H4 (cell line): ENCODE measurements at regions not wholly inside any gene's neighbourhood (a gene's known extent, or its start where the extent isn't known, plus 50 kb on each side); places are given as distances from the start of the nearest gene placed in this dataset.
A peak's percentile ranks its signal among the peaks of the same experiment; 100 is the strongest.

ENCODE experiments used
- DNase-seq: peaks from one replicate; pipeline ENCODE4 v3.0.0-alpha.2; 2015; ENCODE audit warnings: low spot score

- no peak for DNase-seq
Observed at GRCh38 chr6:170162775-170163404, 128.0 kb downstream of the DLL1 start.

- DNase-seq, result no peak
Observed at GRCh38 chr6:170162011-170162774, 128.7 kb downstream of the DLL1 start.

DNA sequence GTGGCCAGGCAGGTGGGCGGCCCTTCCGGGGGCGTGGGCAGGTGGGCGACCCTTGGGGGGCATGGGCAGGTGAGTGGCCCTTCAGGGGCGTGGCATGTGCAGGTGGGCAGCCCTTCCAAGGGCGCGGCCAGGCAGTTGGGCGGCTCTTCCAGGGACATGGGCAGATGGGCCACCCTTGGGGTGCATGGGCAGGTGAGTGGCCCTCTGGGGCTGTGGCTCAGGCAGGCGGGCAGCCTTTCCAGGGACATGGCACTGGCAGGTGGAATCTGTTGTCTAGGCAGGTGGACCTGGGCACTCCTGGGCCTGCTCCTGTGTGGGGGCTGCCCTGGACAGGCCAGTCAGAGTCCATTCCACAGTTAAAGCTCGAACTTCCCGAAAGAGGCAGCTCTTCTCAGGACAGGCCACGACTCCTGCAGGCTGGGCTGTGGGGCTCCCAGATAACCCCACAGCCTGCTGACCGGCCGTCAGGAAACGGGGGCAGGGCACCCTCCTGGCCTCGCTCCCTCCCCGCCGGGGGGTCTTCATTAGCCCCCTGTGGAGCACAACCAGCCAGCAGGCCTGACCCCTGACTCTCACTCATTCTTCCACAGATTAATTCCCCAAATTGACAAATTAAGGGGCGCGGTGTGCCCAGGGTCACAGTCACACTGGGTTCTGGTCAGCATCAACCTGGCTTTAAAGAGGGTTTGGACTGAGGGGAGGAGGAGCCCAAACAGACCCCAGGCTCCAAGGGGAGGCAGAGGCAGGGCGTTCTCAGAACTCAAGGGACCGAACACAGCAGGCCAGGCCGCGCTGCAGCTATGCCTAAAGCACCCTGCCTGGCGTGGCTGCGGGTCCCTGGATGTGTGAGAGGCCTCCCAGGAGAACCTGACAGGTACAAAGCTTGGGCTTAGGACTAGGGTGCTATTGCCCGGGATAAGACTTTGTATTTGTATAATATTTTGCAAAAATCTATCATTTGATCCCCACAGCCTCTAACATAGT is 130.0 kb downstream of the DLL1 start:
- DNase-seq, result no peak

GRCh38 chr6:170160031-170160627 is 130.7 kb downstream of the DLL1 start:
- no peak for DNase-seq

GRCh38 chr6:170159022-170159965 is 131.6 kb downstream of the DLL1 start:
- DNase-seq, result no peak

GRCh38 chr6:170158296-170159021 is 132.4 kb downstream of the DLL1 start:
- no peak for DNase-seq

GRCh38 chr6:170157567-170158218 is 133.2 kb downstream of the DLL1 start:
- no peak for DNase-seq

GRCh38 chr6:170156448-170157375 is 134.2 kb downstream of the DLL1 start:
- DNase-seq, result no peak

DNA sequence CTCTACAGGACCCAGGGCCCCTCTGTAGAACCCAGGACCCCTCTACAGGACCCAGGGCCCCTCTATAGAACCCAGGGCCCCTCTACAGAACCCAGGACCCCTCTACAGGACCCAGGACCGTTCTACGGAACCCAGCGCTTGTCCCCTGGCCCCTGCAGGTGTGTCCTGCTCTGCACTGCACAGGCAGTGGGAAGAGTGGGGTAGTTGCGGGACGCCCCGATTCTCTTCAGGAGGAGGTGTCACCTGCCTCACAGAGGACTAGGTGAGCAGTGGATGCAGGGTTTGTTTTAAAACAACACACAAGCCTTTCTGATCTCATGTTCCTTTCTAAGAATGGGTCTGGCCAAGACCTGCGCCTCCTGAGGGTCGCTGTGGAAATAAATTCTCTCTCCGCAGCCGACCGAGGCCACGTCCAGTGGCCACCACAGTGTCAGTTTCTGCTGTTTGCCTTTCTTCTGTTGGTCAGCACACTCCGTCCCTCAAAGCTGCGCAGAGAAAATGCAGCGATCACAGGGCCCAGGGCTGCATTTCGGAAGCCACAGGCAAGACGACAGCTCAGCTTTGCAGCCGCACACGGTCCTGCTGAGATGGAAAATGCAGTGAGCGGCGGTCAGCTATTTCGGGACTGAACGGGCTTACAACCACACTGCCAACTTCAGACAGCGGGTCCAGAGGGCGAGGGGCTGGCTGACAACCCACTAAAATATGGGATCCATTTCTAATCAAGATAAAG is 135.2 kb downstream of the DLL1 start:
- DNase-seq, result no peak

- DNase-seq, result no peak
Observed at GRCh38 chr6:170153436-170154319, 137.2 kb downstream of the DLL1 start.

DNA sequence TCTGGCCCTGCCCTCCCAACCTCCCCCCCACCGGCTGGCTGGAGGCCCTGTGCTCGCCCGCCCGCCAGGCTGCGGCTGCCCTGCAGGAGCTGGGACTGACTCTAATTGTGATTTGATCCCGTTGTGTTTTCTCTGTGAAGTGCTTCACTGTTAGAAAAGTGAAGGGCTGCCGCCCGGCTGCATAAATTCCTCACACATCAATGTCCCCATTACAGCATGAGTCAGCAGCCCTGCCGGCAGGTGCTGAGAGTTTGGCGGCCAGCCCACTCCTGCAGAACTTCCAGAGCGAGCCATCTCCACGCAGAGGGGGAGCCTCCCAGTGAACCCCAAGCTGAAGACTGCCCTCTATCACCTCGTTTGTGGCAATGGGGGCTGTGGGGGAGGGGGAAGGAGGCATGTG is 137.9 kb downstream of the DLL1 start:
- peak; percentile 50 for DNase-seq

DNA sequence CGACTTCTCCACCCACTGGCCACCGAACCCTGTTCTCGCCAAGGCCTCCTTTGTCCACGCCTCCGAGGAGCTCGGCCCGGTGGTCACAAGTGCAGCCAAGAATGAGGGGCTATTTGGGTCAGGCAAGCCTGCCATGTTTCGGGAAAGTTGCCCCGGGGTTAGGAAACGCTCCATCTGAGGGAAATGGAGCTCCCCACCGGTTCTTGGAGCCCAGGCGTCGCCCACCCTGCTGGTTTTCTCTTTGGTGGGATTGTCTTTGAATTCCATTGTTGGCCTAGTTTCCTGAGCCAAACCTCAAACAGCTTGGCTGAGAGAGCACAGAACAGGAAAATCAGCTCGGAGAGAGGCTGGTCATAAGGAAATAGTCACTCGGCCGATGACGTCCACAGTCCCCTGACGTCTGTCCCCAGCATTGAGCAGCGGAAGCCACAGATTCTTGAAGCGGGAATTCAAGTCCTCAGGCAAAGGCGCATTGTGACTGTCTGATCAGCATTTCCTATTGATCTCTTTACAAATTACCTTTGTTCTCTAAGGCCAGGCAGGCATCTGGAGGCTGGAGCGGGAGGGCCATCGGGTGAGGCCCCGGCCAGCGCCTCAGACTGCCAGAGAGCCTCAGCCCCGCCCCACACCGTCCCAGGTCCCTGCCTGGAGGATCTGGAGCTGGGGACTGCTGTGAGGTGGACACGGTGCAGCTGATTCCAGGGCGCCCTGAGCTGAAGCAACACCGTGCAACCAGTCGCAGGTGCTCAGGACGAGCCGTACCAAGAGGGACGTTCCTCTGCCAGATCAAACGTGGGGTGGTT is 138.6 kb downstream of the DLL1 start:
- DNase-seq, result no peak

- DNase-seq, result no peak
Observed at GRCh38 chr6:170151804-170152123, 139.1 kb downstream of the DLL1 start.

DNA sequence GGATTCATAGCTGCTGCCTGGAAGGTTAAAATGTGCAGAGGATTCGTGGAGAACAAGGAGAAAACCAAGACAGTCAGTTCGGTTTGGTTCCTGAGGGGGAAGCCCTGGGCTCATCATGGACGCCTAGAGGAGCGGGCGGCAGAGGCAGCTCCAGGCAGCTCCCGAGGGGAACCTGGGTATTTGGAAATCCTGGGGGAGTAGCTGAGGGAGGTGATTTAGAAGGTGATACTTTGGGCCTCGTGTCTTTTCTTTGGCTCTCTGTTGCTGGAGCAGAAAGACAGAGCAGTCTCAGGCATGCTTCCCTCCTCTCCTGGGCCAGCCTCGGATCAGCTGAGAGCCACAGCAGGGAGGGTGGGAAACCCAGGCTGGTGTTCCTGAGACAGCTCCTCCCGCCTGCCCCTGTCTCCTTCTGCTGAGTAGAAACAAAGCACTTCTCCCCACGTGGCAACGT is 139.5 kb downstream of the DLL1 start:
- DNase-seq, result no peak

GRCh38 chr6:170150590-170150945 is 140.3 kb downstream of the DLL1 start:
- DNase-seq, result no peak
